ENCODE measurements at regions not wholly inside any gene's neighbourhood (a gene's known extent, or its start where the extent isn't known, plus 50 kb on each side); places are given as distances from the start of the nearest gene placed in this dataset.
"Not testable (repeated sequence)": the region's sequence is repeated elsewhere in the genome, so short reads cannot be mapped to it uniquely, and the experiment has no call there.

GRCh38 chr2:87488021-87488420 lies 259.9 kb upstream of the PLGLB2 start:
- 96% methylated on average over 1 of the region's 1 CpG for WGBS (ENCODE audit: missing lambda C conversion rate)
- POLR2A ChIA-PET; H3K27ac ChIP-seq; H3K4me2 ChIP-seq; FAIRE-seq; ATAC-seq; H3K4me3 ChIP-seq; H3K9me3 ChIP-seq; DNase-seq (ENCODE audit: low read depth in 1 of 2, low spot score in 1 of 2); CTCF ChIA-PET: not testable (repeated sequence)
- H3K4me1 ChIP-seq: peaks cover 31% of the 10 kb centered on the region

- CTCF ChIA-PET; H3K4me2 ChIP-seq; H3K4me3 ChIP-seq; POLR2A ChIA-PET; H3K27ac ChIP-seq; DNase-seq (ENCODE audit: low read depth in 1 of 2, low spot score in 1 of 2); ATAC-seq; H3K9me3 ChIP-seq; FAIRE-seq: not testable (repeated sequence)
- peaks cover 24% of the 10 kb centered on the region for H3K4me1 ChIP-seq
- WGBS (ENCODE audit: missing lambda C conversion rate): 95% methylated on average over 3 of the region's 3 CpGs
Measured at GRCh38 chr2:87488991-87489390, 258.9 kb upstream of the PLGLB2 start.

GRCh38 chr2:87494846-87495245 lies 253.0 kb upstream of the PLGLB2 start:
- FAIRE-seq, ATAC-seq, POLR2A ChIA-PET: not testable (repeated sequence)

GRCh38 chr2:87495455-87495854 lies 252.4 kb upstream of the PLGLB2 start:
- CTCF ChIA-PET; ATAC-seq; FAIRE-seq; H3K4me3 ChIP-seq; POLR2A ChIA-PET; H3K9me3 ChIP-seq; DNase-seq (ENCODE audit: low read depth in 1 of 2, low spot score in 1 of 2): not testable (repeated sequence)
- peaks cover 31% of the 10 kb centered on the region for H3K4me1 ChIP-seq
- 89% methylated on average over 5 of the region's 5 CpGs for WGBS (ENCODE audit: missing lambda C conversion rate)
- H3K27ac ChIP-seq: peak overlapping the region in 1 of 2 experiments; percentile 63; a peak in 2 of 6 replicates
- peak overlapping the region; percentile 17; the same call in 2 of the 3 replicates for H3K4me2 ChIP-seq

More at GRCh38 chr2:87494846-87495245, 253.0 kb upstream of the PLGLB2 start:
- H3K27ac ChIP-seq; H3K9me3 ChIP-seq; CTCF ChIA-PET; H3K4me2 ChIP-seq; DNase-seq (ENCODE audit: low read depth in 1 of 2, low spot score in 1 of 2); H3K4me3 ChIP-seq: not testable (repeated sequence)
- peaks cover 25% of the 10 kb centered on the region for H3K4me1 ChIP-seq
- WGBS (ENCODE audit: missing lambda C conversion rate): 90% methylated on average over 5 of the region's 5 CpGs

- FAIRE-seq, H3K4me3 ChIP-seq, CTCF ChIA-PET, POLR2A ChIA-PET, H3K9me3 ChIP-seq: not testable (repeated sequence)
- peaks cover 33% of the 10 kb centered on the region for H3K4me1 ChIP-seq
- peak overlapping the region in 1 of 2 experiments; percentile 62; a peak in 1 of 6 replicates for H3K27ac ChIP-seq
- ATAC-seq (peak; percentile 86 to 93), DNase-seq (ENCODE audit: low read depth in 1 of 2, low spot score in 1 of 2) (peak in 1 of 2 experiments; percentile 64)
- H3K4me2 ChIP-seq: peak overlapping the region; percentile 17
- TF ChIP-seq RAD21 (conservative IDR thresholded peaks at IDR 0.05 in 1 of 2, IDR thresholded peaks at IDR 0.05 in 1 of 2) (peak; percentile 31 to 55), CTCF (IDR thresholded peaks at IDR 0.05) (peak; percentile 37), SMC3 (IDR thresholded peaks at IDR 0.05) (peak; percentile 29; the same call in 1 of the 3 replicates)
- 3% methylated on average over 3 of the region's 6 CpGs for WGBS (ENCODE audit: missing lambda C conversion rate)
Measured at GRCh38 chr2:87496036-87497006, 251.6 kb upstream of the PLGLB2 start.

- 100% methylated on average over 1 of the region's 3 CpGs for WGBS (ENCODE audit: missing lambda C conversion rate)
- not testable (repeated sequence) for FAIRE-seq
Measured at GRCh38 chr2:87497135-87497534, 250.8 kb upstream of the PLGLB2 start.

GRCh38 chr2:87497700-87498099 lies 250.2 kb upstream of the PLGLB2 start:
- H3K4me3 ChIP-seq; DNase-seq (ENCODE audit: low read depth in 1 of 2, low spot score in 1 of 2); H3K9me3 ChIP-seq; CTCF ChIA-PET; ATAC-seq; FAIRE-seq; POLR2A ChIA-PET: not testable (repeated sequence)
- Histone ChIP-seq H3K4me2 (peak overlapping the region; percentile 11; the same call in 2 of the 3 replicates), H3K27ac (0 out of 6 replicates have a peak overlapping the region, but pooled peaks of 1 of the 2 experiments have one; percentile 34), H3K4me1 (peaks cover 33% of the 10 kb centered on the region)
- 88% methylated on average over 3 of the region's 4 CpGs for WGBS (ENCODE audit: missing lambda C conversion rate)

More at GRCh38 chr2:87497135-87497534, 250.8 kb upstream of the PLGLB2 start:
- H3K9me3 ChIP-seq; H3K27ac ChIP-seq; CTCF ChIA-PET; H3K4me3 ChIP-seq; DNase-seq (ENCODE audit: low read depth in 1 of 2, low spot score in 1 of 2); POLR2A ChIA-PET; H3K4me2 ChIP-seq: not testable (repeated sequence)
- ATAC-seq: peak; percentile 25 to 32; a peak in 4 of 6 replicates
- peaks cover 33% of the 10 kb centered on the region for H3K4me1 ChIP-seq

GRCh38 chr2:87498169-87498853 lies 249.6 kb upstream of the PLGLB2 start:
- Histone ChIP-seq H3K4me1 (peaks cover 33% of the 10 kb centered on the region), H3K27ac (peak overlapping the region; percentile 42 to 55; a peak in 3 of 6 replicates), H3K4me2 (peak overlapping the region; percentile 78)
- H3K9me3 ChIP-seq; DNase-seq (ENCODE audit: low read depth in 1 of 2, low spot score in 1 of 2); CTCF ChIA-PET; H3K4me3 ChIP-seq; FAIRE-seq; POLR2A ChIA-PET: not testable (repeated sequence)
- ATAC-seq: peak in 1 of 2 experiments; percentile 6; a peak in 1 of 6 replicates
- 52% methylated on average over 11 of the region's 12 CpGs for WGBS (ENCODE audit: missing lambda C conversion rate)

GRCh38 chr2:87498854-87499238 lies 249.0 kb upstream of the PLGLB2 start:
- POLR2A ChIA-PET; CTCF ChIA-PET; H3K4me3 ChIP-seq; ATAC-seq; H3K9me3 ChIP-seq; DNase-seq (ENCODE audit: low read depth in 1 of 2, low spot score in 1 of 2); FAIRE-seq: not testable (repeated sequence)
- Histone ChIP-seq H3K27ac (peak overlapping the region; percentile 42 to 55; a peak in 2 of 6 replicates), H3K4me1 (peaks cover 33% of the 10 kb centered on the region), H3K4me2 (peak overlapping the region; percentile 78)
- 0% methylated on average over 3 of the region's 7 CpGs for whole genome bisulfite sequencing (ENCODE audit: missing lambda C conversion rate)
